ENCODE measurements at regions not wholly inside any gene's neighbourhood (a gene's known extent, or its start where the extent isn't known, plus 50 kb on each side); places are given as distances from the start of the nearest gene placed in this dataset.

DNA sequence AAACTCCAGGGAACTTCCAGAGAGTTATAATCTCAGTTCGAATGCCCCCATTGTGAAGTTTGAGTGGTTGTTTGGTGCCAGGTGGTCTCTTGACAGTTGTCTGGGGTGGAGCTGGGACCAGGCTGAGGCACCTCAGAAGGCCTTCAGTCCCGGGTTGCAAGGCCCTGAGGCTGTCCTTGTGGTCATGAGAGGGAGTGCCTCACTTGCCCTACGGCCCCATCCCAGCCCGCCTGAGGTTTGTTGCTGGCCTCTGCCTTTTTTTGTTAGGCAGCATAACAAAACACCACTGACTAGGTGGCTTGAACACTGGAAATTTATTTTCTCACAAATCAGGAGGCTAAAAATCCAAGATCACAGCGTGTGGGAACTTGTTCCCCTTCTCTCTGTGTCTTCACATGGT, 73.0 kb upstream of the PAPPA start:
- TF ChIP-seq, protein P1, sequence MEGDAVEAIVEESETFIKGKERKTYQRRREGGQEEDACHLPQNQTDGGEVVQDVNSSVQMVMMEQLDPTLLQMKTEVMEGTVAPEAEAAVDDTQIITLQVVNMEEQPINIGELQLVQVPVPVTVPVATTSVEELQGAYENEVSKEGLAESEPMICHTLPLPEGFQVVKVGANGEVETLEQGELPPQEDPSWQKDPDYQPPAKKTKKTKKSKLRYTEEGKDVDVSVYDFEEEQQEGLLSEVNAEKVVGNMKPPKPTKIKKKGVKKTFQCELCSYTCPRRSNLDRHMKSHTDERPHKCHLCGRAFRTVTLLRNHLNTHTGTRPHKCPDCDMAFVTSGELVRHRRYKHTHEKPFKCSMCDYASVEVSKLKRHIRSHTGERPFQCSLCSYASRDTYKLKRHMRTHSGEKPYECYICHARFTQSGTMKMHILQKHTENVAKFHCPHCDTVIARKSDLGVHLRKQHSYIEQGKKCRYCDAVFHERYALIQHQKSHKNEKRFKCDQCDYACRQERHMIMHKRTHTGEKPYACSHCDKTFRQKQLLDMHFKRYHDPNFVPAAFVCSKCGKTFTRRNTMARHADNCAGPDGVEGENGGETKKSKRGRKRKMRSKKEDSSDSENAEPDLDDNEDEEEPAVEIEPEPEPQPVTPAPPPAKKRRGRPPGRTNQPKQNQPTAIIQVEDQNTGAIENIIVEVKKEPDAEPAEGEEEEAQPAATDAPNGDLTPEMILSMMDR (IDR thresholded peaks at IDR 0.05), result no peak
- TF ChIP-seq ZFX (IDR thresholded peaks at IDR 0.05; ENCODE audit: borderline replicate concordance), result no peak

All from 22Rv1 (cell line).